GM23248 (cell line): ENCODE measurements at regions not wholly inside any gene's neighbourhood (a gene's known extent, or its start where the extent isn't known, plus 50 kb on each side); places are given as distances from the start of the nearest gene placed in this dataset.
"Not testable (repeated sequence)": the region's sequence is repeated elsewhere in the genome, so short reads cannot be mapped to it uniquely, and the experiment has no call there.

Experiments
- EZH2 ChIP-seq: fragments of 200-600 bp; sonication (generic); IDR thresholded peaks from 2 replicates; pipeline ENCODE4 v1.6.1; 2018; ENCODE audit warnings: antibody characterized with exemption, mild to moderate bottlenecking; ENCODE audit not compliant: insufficient read depth, poor library complexity, severe bottlenecking
- EZH2phosphoT487 ChIP-seq: fragments of 200-600 bp; sonication (generic); IDR thresholded peaks from 2 replicates; pipeline ENCODE4 v1.6.1; 2018; ENCODE audit warnings: antibody characterized with exemption, moderate library complexity, mild to moderate bottlenecking, low read depth; ENCODE audit not compliant: insufficient read depth

DNA sequence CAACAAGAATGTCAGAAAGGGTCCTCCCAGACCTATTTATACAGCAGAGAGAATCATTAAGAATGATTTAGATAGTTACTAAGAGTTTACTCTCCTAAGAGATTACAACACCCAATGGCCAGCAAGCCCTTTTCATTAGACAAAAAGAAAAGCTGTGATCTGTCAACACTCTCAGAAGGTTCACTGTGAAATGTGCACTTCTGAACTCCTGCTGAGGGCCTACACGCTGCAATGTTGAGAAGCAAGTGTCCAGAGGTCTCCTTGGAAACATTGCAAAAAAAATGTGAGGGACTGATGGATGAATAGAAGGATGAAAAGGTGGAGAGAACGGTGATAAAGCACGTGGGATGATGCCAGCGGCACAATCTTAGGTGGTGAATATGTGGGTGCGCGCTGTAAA lies 70.8 kb downstream of the GOLGA6L6 start:
- not testable (repeated sequence) for TF ChIP-seq EZH2phosphoT487, EZH2
